ENCODE measurements at regions not wholly inside any gene's neighbourhood (a gene's known extent, or its start where the extent isn't known, plus 50 kb on each side); places are given as distances from the start of the nearest gene placed in this dataset.

- TF ChIP-seq CTCF (IDR thresholded peaks at IDR 0.05) = no peak
- no peak for TF ChIP-seq EZH2 (IDR thresholded peaks at IDR 0.05; ENCODE audit: borderline replicate concordance, insufficient read depth, low read depth, low read length, poor library complexity, severe bottlenecking)
These were observed 310.7 kb upstream of the SLC14A2 start for GRCh38 chr18:45304558-45304957.
